G401.6 (cell line): ENCODE measurements at regions not wholly inside any gene's neighbourhood (a gene's known extent, or its start where the extent isn't known, plus 50 kb on each side); places are given as distances from the start of the nearest gene placed in this dataset.

Source experiments
- FAIRE-seq: peaks from 2 replicates; lab custom pipeline; 2012; peaks lifted over from hg19 to GRCh38; lab: Jason Lieb, UNC

GRCh38 chr17:77730376-77730775 lies 228.1 kb upstream of the TNRC6C start:
- FAIRE-seq: peak; percentile 39

- FAIRE-seq: no peak
These were observed 224.8 kb upstream of the TNRC6C start for GRCh38 chr17:77733576-77734296.

DNA sequence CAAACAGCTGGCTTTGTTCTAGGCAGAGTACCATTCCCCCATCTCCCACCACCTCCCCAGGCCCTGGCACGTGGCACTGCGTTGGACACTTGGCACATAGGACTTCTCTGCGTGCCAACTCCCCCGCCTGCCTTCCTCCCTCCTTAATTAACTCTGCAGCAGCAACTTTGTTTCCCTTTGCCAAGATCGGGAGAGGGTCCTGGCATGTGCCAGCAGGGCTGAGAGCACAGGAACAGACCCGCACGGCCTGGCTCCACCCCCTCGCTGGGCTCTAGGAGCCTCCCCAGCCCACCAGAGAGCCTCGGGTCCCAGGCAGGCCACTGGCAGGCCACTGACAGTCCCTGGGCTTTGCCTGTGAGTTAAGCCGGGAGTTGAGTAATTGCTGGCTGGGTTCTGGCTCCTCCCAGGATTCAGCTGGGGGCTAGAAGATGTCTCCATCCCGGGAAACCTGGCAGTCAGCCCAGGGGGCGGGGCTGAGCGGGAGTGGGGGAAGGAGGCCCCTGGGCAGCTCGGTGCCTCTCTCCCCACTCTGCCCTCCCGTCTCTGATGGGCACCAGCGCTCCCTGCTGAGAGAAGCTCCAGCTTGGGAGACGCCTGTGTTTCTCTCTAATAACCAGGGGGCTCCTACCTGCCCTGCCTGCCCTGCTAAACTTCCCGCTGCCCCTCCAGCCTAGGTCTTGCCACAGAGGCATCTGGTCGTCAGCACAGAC lies 224.0 kb upstream of the TNRC6C start:
- FAIRE-seq: no peak

DNA sequence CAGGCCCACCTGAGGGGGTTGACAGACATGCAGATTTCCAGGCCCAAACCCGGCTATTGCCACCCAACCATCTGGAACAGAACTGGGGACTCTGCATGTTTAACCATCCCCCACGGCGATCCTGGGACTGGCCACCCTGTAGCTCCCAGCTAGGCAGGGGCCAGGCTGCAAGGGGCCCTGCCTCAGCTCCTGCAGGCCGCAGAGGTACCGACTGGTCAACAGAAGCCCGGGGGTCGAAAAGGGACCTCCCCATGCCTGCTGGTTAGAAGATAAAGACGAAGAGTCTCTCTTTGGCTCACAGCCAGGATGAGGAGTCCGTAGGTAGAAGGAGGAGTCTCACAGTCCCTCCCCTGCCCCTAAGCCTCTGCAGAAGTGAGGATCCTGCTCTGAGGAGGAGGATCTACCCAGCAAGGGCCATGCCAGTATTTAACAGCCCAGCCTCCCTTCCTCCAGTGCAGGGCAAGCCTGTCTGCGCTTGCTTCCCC lies 223.4 kb upstream of the TNRC6C start:
- no peak for FAIRE-seq

DNA sequence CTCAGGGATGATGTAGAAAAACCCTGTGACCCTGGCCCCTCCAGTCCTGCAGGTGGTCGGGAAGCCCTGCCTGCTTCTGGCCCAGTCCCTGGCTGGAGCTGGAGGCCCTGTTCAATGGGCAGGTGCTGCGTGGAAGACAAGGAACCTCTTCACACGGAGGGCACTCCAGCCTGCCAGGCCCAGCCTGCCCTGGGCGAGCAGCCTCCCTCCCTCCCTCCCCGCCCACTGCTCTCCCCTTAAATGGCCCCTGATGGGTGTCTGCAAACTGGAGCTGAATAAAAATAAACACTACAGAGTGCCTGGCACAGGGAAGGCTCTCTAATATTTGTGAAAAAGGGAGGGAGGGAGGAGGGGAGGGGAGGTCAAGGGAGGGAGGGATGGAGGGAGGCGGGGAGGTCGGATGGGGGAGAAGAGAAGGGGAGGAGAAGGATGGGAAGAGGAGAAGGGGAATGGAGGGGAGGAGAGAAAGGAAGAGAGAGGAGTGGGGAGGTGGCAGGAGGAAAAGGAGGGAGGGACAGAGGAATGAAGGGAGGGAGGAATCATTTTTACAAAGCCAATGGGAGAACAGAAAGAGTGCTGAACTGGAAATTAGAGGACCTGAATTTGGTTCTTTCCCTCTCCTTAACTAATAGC lies 222.8 kb upstream of the TNRC6C start:
- no peak for FAIRE-seq

- no peak for FAIRE-seq
These were observed 222.3 kb upstream of the TNRC6C start for GRCh38 chr17:77736199-77736585.

- no peak for FAIRE-seq
These were observed 221.8 kb upstream of the TNRC6C start for GRCh38 chr17:77736721-77737120.

DNA sequence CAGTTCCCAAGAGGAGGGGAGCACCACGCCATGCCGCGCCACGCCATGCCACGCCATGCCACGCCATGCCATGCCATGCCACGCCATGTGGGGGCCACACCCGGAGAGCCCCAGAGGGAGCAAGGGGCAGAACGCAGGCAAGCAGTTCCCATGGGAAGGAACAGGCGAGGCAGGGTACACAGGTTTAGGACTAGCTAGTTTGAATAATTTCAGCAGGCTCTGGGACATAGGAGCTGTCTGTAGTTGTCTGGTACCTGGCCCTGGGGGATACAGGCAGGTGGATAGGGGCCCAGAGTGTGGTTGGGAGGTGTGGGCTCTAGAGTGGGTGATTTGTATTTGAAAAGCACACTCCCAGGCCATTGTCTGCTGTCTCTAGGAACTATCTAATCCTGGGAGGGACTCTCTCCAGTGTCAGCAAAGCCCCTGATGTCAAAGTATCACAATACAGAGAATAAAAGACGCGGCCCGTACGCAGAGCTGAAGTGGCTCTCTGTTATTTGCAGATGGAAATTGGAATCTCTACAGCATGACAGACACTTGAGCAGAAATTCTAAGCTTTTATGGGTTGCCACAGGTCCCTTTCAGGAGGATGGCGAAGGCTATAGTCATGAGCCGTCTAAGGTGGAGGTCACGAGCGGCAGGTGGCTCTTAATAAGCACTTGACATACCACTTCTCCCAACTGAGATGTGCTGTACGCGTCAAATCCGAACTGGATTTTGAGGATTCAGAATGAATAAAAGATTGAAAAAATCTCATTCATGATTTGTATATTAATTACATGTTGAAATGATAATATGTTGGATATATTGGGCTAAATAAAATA lies 220.8 kb upstream of the TNRC6C start:
- FAIRE-seq: no peak

DNA sequence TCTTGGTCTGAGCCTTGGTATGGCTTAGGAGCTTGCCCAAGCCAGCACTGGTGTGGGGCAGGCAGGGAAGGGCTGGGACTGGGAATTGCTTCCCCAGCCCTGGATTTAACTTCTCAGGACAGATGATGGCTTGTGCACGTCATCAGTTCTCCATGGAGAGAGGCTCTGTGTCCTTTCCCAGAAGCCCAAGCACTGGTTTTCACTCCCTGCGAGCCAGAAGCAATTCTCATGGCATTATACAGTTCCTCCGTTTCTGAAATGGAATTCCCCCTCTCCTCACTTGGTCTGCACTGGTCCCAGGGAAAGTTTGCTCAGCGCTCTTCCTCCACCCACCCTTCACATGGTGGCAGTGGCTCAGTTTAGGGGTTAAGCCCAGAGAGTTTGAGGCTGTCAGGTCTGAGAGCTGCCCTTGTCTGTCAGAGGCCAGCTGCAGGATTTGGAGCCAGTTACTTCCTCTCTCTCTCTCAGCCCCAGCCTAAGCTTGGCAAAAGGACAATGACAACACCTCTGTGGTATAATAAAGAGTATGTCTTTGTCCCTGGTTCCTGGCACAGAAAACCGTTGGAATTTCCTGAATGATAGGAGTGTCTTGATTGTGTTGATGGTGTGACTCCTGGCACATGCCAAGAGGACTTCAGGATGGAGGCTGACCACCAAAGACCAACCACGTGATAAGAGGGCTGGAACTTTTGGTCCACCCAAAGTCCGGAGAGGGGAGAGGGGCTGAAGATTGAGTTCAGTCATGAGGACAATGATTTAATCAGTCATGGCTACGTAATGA lies 219.6 kb upstream of the TNRC6C start:
- FAIRE-seq: no peak

GRCh38 chr17:77740481-77740880 lies 218.0 kb upstream of the TNRC6C start:
- FAIRE-seq: no peak

GRCh38 chr17:77741109-77741508 lies 217.4 kb upstream of the TNRC6C start:
- FAIRE-seq: no peak

GRCh38 chr17:77742579-77742978 lies 215.9 kb upstream of the TNRC6C start:
- FAIRE-seq: no peak

DNA sequence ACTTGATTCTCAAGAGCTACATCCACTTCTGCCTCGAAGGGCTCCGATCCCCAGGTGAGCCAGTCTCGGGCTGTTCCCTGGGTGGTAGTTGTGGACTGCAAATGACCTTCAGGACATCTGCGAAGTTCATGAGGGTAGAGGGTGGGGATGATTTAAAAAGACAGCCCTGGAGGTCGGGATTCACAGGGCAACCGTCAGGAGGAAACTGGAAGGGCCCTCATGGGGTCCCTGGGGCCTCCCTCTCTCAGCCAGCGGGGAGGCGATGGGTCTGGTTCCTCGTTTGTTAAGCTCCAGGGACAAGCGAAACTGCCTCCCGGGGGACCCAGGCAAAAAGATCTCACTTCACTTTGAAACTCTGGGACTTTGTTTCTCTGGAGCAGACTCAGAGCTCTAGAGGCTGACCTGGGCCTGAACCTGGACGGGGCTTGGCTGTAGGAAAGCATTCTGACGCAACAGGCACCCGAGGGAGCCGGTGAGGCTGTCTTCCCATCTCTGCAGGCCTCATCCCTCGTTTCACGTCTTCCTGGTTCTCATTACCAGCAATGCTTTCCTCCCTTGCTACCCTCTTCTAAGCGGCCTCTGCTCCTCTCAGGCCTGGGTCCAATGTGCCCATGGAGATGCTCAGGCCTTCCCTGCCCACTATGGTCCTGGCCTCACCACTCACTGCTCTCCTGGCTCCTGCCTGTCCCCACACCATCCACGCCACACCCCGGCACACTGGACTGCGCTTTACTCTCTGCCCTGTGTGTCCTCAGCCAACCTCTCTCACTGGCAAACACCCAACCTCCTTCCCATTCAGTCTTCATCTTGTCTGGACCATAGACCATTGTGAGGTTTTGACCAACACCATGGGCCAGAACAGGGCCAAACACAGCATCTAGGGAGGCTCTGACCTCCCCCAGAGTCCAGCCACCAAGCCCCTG lies 214.2 kb upstream of the TNRC6C start:
- FAIRE-seq: no peak

GRCh38 chr17:77745702-77746101 lies 212.8 kb upstream of the TNRC6C start:
- no peak for FAIRE-seq

DNA sequence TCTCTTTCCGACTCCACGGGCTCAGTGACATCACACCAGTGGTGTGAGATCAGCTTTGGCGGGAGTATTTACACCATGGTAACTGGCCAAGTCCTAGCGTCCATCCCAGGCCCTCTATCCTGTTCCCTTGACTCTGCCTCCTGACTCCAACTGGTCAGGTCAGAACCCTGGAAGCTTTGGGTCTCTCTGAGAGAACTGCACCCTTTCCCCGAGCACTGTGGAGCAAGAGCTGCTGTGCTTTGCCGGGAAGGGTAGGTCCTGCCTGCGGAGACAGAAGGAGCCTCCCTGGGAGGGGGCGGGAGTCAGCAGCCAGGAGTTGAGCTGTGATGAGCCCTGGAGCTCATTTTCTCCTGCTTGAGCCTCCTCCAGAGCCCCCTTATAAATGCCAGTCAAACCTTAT lies 212.1 kb upstream of the TNRC6C start:
- no peak for FAIRE-seq

GRCh38 chr17:77746896-77747554 lies 211.5 kb upstream of the TNRC6C start:
- no peak for FAIRE-seq

GRCh38 chr17:77748436-77748835 lies 210.1 kb upstream of the TNRC6C start:
- FAIRE-seq: no peak

DNA sequence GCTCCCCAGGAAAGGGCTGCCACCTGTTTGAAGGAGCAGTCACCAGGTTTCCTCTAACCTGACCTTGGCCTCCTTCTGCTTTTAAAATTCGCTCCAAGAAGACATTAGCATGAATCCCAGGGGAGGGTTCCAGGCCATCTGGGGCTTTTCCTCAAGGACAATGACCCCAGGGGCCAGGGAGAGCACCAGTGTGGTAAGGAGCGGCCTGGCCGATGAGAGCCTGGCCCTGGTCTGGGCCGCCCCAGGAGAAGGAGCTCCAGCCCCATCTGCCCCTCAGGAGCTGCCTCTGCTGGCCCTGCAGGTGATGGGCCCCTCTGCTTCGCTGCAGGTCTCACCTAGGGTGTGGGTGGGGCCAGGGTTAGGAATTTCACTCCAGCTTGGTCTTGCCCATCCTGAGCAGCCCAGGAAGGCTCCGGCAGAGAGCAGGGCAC lies 209.2 kb upstream of the TNRC6C start:
- no peak for FAIRE-seq

DNA sequence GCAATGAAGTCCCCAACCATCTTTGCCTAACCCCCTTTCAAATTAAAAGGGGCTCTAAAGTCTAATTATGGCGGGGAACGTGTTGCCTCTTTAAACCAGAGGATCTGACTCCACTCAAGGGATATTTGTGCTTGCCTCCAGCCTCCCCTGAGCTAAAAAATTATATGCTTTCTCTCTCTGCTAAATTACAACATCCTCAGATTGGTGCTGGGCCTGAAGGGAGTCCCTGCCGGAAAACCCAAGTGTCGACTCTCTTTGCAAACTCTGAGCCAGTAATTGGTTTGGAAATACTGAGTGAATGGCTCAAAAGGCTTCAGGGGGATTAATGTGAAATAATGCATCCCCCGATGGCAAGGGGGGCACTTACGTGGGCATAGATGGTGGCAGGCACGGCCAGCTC lies 208.5 kb upstream of the TNRC6C start:
- no peak for FAIRE-seq

GRCh38 chr17:77750427-77751043 lies 208.0 kb upstream of the TNRC6C start:
- no peak for FAIRE-seq
